Ascending aorta (tissue), 2 donors: ENCODE measurements at regions not wholly inside any gene's neighbourhood (a gene's known extent, or its start where the extent isn't known, plus 50 kb on each side); places are given as distances from the start of the nearest gene placed in this dataset.

Experiments used
- DNase-seq, 2 donors: peaks; one replicate each; pipeline ENCODE4 v3.0.0-alpha.2; 2019; ENCODE audit warnings: low spot score in 2 of 2
- H3K27ac ChIP-seq, 2 donors: fragments of 200-600 bp; sonication (generic); one replicate each; pipeline ENCODE4 v1.5.1; 2016 to 2017; ENCODE audit warnings: mild to moderate bottlenecking in 1 of 2
- H3K27me3 ChIP-seq: fragments of 200-600 bp; sonication (generic); one replicate; pipeline ENCODE4 v1.5.1; 2017
- H3K36me3 ChIP-seq, 2 donors: fragments of 200-600 bp; sonication (generic); one replicate each; pipeline ENCODE4 v1.5.1; 2016
- H3K4me1 ChIP-seq, 2 donors: fragments of 200-600 bp; sonication (generic); one replicate each; pipeline ENCODE4 v1.5.1; 2016 to 2017; ENCODE audit warnings: mild to moderate bottlenecking in 1 of 2
- H3K4me3 ChIP-seq, 2 donors: fragments of 200-600 bp; sonication (generic); one replicate each; pipeline ENCODE4 v1.5.1; 2016 to 2017; ENCODE audit warnings: mild to moderate bottlenecking in 1 of 2
- H3K9me3 ChIP-seq, 2 donors: fragments of 200-600 bp; sonication (generic); one replicate each; pipeline ENCODE4 v1.5.1; 2016
- CTCF ChIP-seq, 3 experiments: fragments of 200-600 bp in 2 of 3; fragments of 450-650 bp in 1 of 3; sonication (generic) in 2 of 3; IDR thresholded peaks; one replicate each; pipeline ENCODE4 v1.5.1; 2016 to 2019; ENCODE audit warnings: antibody characterized with exemption in 3 of 3, mild to moderate bottlenecking in 1 of 3, moderate library complexity in 1 of 3
- intact Hi-C: fragments of 100-400 bp; cut with DNase I; formaldehyde crosslinking; loops from one replicate; pipeline ENCODE4 v1.15.1; 2023

- Histone ChIP-seq H3K27ac (no peak overlapping the region), H3K27me3 (no peaks in the 10 kb centered on the region), H3K36me3 (no peaks in the 10 kb centered on the region), H3K4me1 (no peaks in the 10 kb centered on the region), H3K4me3 (no peak overlapping the region), H3K9me3 (no peaks in the 10 kb centered on the region)
- no peak for DNase-seq
- no peak for TF ChIP-seq CTCF (IDR thresholded peaks at IDR 0.05)
- intact Hi-C loops: no loop called here
Measured at GRCh38 chr20:24117383-24117782, 128.8 kb upstream of the GGTLC1 start.

GRCh38 chr20:24116611-24117010 is 128.0 kb upstream of the GGTLC1 start:
- intact Hi-C loops: no loop called here

GRCh38 chr20:24112360-24112759 is 123.8 kb upstream of the GGTLC1 start:
- TF ChIP-seq CTCF (IDR thresholded peaks at IDR 0.05): no peak

More at GRCh38 chr20:24116611-24117010, 128.0 kb upstream of the GGTLC1 start:
- no peak for DNase-seq
- no peak for TF ChIP-seq CTCF (IDR thresholded peaks at IDR 0.05)
- Histone ChIP-seq H3K9me3 (no peaks in the 10 kb centered on the region), H3K27me3 (no peaks in the 10 kb centered on the region), H3K27ac (no peak overlapping the region), H3K36me3 (no peaks in the 10 kb centered on the region), H3K4me3 (no peak overlapping the region), H3K4me1 (no peaks in the 10 kb centered on the region)

GRCh38 chr20:24111858-24112257 is 123.3 kb upstream of the GGTLC1 start:
- Histone ChIP-seq H3K27me3 (no peaks in the 10 kb centered on the region), H3K4me1 (no peaks in the 10 kb centered on the region), H3K27ac (no peak overlapping the region), H3K4me3 (no peak overlapping the region), H3K36me3 (no peaks in the 10 kb centered on the region), H3K9me3 (no peaks in the 10 kb centered on the region)
- intact Hi-C loops: no loop called here
- no peak for TF ChIP-seq CTCF (IDR thresholded peaks at IDR 0.05)
- no peak for DNase-seq

More at GRCh38 chr20:24112360-24112759, 123.8 kb upstream of the GGTLC1 start:
- Histone ChIP-seq H3K4me1 (no peaks in the 10 kb centered on the region), H3K27me3 (no peaks in the 10 kb centered on the region), H3K27ac (no peak overlapping the region), H3K36me3 (no peaks in the 10 kb centered on the region), H3K4me3 (no peak overlapping the region), H3K9me3 (no peaks in the 10 kb centered on the region)
- no peak for DNase-seq
- intact Hi-C loops: no loop called here

- intact Hi-C loops: no loop called here
- DNase-seq: no peak
- Histone ChIP-seq H3K9me3 (no peaks in the 10 kb centered on the region), H3K4me1 (no peaks in the 10 kb centered on the region), H3K27ac (no peak overlapping the region), H3K4me3 (no peak overlapping the region), H3K27me3 (no peaks in the 10 kb centered on the region), H3K36me3 (no peaks in the 10 kb centered on the region)
- TF ChIP-seq CTCF (IDR thresholded peaks at IDR 0.05): no peak
Measured at GRCh38 chr20:24109537-24109936, 121.0 kb upstream of the GGTLC1 start.

- intact Hi-C loops: no loop called here
- H3K36me3 ChIP-seq: no peaks in the 10 kb centered on the region
- no peak for TF ChIP-seq CTCF (IDR thresholded peaks at IDR 0.05)
- H3K9me3 ChIP-seq: no peaks in the 10 kb centered on the region
- no peaks in the 10 kb centered on the region for H3K4me1 ChIP-seq
- H3K4me3 ChIP-seq: no peak overlapping the region
- DNase-seq: no peak
- H3K27ac ChIP-seq: no peak overlapping the region
- no peaks in the 10 kb centered on the region for H3K27me3 ChIP-seq
Measured at GRCh38 chr20:24109008-24109407, 120.4 kb upstream of the GGTLC1 start.
